ENCODE measurements at regions not wholly inside any gene's neighbourhood (a gene's known extent, or its start where the extent isn't known, plus 50 kb on each side); places are given as distances from the start of the nearest gene placed in this dataset.

DNA sequence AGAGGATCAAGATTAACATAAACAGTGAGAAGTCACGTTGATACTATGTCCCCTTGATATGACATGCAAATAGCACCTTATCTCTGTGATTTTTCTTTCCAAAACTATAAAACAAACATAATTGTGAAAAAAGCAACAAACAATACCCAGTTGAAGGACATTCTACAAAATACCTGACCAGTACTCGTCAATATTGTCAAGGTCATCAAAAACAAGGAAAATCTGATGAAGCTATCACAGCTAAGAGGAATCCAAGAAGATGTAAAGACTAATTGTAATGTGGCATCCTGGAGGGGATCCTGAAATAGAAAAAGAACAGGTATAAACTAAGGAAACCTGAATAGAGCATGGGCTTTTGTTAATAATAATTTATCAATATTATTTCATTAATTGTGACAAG, 321.5 kb upstream of the MAP2 start:
- TF ChIP-seq, protein P1, sequence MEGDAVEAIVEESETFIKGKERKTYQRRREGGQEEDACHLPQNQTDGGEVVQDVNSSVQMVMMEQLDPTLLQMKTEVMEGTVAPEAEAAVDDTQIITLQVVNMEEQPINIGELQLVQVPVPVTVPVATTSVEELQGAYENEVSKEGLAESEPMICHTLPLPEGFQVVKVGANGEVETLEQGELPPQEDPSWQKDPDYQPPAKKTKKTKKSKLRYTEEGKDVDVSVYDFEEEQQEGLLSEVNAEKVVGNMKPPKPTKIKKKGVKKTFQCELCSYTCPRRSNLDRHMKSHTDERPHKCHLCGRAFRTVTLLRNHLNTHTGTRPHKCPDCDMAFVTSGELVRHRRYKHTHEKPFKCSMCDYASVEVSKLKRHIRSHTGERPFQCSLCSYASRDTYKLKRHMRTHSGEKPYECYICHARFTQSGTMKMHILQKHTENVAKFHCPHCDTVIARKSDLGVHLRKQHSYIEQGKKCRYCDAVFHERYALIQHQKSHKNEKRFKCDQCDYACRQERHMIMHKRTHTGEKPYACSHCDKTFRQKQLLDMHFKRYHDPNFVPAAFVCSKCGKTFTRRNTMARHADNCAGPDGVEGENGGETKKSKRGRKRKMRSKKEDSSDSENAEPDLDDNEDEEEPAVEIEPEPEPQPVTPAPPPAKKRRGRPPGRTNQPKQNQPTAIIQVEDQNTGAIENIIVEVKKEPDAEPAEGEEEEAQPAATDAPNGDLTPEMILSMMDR (conservative IDR thresholded peaks at IDR 0.05; ENCODE audit: low read length), result no peak
- no peak for TF ChIP-seq EZH2phosphoT487 (IDR thresholded peaks at IDR 0.05; ENCODE audit: borderline replicate concordance, low read depth, low read length)
